Testis (tissue), 2 donors: ENCODE measurements at regions not wholly inside any gene's neighbourhood (a gene's known extent, or its start where the extent isn't known, plus 50 kb on each side); places are given as distances from the start of the nearest gene placed in this dataset.

Experiments
- DNase-seq: peaks from one replicate; pipeline ENCODE4 v3.0.0-alpha.2; 2019
- H3K27ac ChIP-seq, 2 donors: fragments of 200-600 bp; sonication (generic); one replicate each; pipeline ENCODE4 v1.5.1; 2019
- H3K27me3 ChIP-seq: fragments of 200-600 bp; sonication (generic); one replicate; pipeline ENCODE4 v1.5.1; 2019
- H3K36me3 ChIP-seq: fragments of 200-600 bp; sonication (generic); one replicate; pipeline ENCODE4 v1.5.1; 2017; ENCODE audit warnings: low read depth; ENCODE audit errors: missing control alignments
- H3K4me1 ChIP-seq: fragments of 200-600 bp; sonication (generic); one replicate; pipeline ENCODE4 v1.5.1; 2019
- H3K4me3 ChIP-seq, 2 donors: fragments of 200-600 bp; sonication (generic); one replicate each; pipeline ENCODE4 v1.5.1; 2017 to 2019
- H3K9me3 ChIP-seq: fragments of 200-600 bp; sonication (generic); one replicate; pipeline ENCODE4 v1.5.1; 2017
- POLR2A ChIP-seq: fragments of 450-650 bp; IDR thresholded peaks from one replicate; pipeline ENCODE4 v1.6.1; 2017; ENCODE audit warnings: antibody characterized with exemption, mild to moderate bottlenecking, moderate library complexity
- WGBS, 2 donors: methylation state at CpG; one replicate each; pipeline ENCODE4 v1.1.5; 2018; 5-methylcytosine and 5-hydroxymethylcytosine counted together
- intact Hi-C: fragments of 100-400 bp; cut with DNase I; formaldehyde crosslinking; loops from one replicate; pipeline ENCODE4 v1.15.1; 2023; ENCODE audit warnings: low total_unique reads
- TF ChIP-seq, protein P1 (sequence below), 3 experiments: fragments of 450-650 bp in 2 of 3; fragments of 200-600 bp in 1 of 3; sonication (generic) in 1 of 3; IDR thresholded peaks; one replicate each; pipeline ENCODE4 v1.5.1; 2016 to 2019; ENCODE audit warnings: antibody characterized with exemption in 3 of 3, mild to moderate bottlenecking in 2 of 3, moderate library complexity in 1 of 3

DNA sequence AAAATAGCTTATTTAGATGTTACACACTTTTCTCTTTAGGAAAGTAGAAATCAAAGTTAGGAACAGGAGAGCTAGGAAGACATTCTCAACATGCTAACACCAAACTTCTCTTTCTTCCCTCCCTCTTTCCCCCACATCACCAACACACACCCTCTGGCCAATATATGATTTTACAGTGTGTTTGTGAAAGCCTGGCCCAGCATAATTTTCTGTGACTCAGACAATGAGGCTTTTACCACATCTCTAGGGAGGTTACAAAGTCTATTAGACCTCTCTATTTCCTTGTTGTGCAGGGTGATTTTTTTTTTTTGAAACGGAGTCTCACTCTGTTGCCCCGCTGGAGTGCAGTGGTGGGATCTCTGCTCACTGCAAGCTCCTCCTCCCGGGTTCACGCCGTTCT lies 189.9 kb downstream of the AASDH start:
- no peak overlapping the region for H3K4me3 ChIP-seq
- H3K9me3 ChIP-seq, result no peaks in the 10 kb centered on the region
- no peaks in the 10 kb centered on the region for H3K36me3 ChIP-seq
- DNase-seq, result no peak
- TF ChIP-seq POLR2A, result no peak
- TF ChIP-seq, protein P1, sequence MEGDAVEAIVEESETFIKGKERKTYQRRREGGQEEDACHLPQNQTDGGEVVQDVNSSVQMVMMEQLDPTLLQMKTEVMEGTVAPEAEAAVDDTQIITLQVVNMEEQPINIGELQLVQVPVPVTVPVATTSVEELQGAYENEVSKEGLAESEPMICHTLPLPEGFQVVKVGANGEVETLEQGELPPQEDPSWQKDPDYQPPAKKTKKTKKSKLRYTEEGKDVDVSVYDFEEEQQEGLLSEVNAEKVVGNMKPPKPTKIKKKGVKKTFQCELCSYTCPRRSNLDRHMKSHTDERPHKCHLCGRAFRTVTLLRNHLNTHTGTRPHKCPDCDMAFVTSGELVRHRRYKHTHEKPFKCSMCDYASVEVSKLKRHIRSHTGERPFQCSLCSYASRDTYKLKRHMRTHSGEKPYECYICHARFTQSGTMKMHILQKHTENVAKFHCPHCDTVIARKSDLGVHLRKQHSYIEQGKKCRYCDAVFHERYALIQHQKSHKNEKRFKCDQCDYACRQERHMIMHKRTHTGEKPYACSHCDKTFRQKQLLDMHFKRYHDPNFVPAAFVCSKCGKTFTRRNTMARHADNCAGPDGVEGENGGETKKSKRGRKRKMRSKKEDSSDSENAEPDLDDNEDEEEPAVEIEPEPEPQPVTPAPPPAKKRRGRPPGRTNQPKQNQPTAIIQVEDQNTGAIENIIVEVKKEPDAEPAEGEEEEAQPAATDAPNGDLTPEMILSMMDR (IDR thresholded peaks at IDR 0.05), result no peak
- no peaks in the 10 kb centered on the region for H3K27me3 ChIP-seq
- WGBS, 2 donors, result 85 to 87% methylated on average over 5 of the region's 5 CpGs
- H3K27ac ChIP-seq, result no peak overlapping the region
- H3K4me1 ChIP-seq, result no peaks in the 10 kb centered on the region
- intact Hi-C loops, result no loop called here

DNA sequence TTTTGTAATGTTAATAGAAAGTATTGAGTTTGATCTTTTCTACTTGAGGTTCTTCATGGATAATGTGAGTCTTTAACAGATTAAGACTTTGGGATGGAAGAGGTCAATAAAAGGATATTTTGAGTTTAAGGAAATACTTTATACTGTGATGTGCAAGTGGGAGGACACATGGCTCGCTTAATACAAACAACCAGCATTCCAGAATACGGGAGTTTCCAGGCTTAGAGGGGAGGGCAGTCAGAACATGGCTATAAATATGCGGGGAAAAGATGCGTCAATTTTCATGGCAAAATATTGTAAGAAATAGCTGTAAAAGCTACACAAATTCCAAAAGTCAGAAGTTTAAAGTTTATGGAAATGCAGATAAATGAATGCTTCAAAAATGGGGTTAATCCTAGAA lies 192.3 kb downstream of the AASDH start:
- WGBS, 2 donors, result 39 to 46% methylated on average over 4 of the region's 4 CpGs
- TF ChIP-seq POLR2A, result no peak
- TF ChIP-seq, protein P1 (IDR thresholded peaks at IDR 0.05), result no peak
- DNase-seq, result no peak
- no peak overlapping the region for H3K27ac ChIP-seq
- no peaks in the 10 kb centered on the region for H3K4me1 ChIP-seq
- H3K4me3 ChIP-seq, result no peak overlapping the region
- intact Hi-C loops, result no loop called here
- no peaks in the 10 kb centered on the region for H3K27me3 ChIP-seq
- no peaks in the 10 kb centered on the region for H3K9me3 ChIP-seq
- H3K36me3 ChIP-seq, result no peaks in the 10 kb centered on the region

DNA sequence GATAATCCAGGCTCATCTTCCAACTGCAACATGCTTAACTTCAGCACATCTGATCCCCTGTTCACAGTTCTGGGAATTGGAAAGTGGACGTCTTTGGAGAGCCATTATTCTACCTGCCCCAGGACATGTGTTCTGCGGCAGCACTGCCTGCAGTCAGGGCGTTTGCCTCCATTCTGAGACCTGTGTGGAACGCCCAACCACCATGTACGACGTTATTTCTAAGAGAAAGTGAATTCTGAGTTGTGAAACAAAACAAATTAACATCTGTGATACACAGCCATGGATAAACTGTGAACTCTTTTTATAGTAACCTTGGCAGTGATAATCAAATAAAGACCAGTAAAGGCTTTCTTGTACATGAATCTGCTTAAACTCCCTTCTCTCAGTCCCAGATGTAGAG lies 195.8 kb downstream of the AASDH start:
- H3K4me3 ChIP-seq, result no peak overlapping the region
- no peaks in the 10 kb centered on the region for H3K9me3 ChIP-seq
- 84 to 89% methylated on average over 6 of the region's 6 CpGs for WGBS, 2 donors
- H3K27me3 ChIP-seq, result no peaks in the 10 kb centered on the region
- H3K27ac ChIP-seq, result no peak overlapping the region
- TF ChIP-seq, protein P1 (IDR thresholded peaks at IDR 0.05), result no peak
- no peak for TF ChIP-seq POLR2A
- H3K36me3 ChIP-seq, result no peaks in the 10 kb centered on the region
- no peak for DNase-seq
- intact Hi-C loops, result no loop called here
- H3K4me1 ChIP-seq, result no peaks in the 10 kb centered on the region

DNA sequence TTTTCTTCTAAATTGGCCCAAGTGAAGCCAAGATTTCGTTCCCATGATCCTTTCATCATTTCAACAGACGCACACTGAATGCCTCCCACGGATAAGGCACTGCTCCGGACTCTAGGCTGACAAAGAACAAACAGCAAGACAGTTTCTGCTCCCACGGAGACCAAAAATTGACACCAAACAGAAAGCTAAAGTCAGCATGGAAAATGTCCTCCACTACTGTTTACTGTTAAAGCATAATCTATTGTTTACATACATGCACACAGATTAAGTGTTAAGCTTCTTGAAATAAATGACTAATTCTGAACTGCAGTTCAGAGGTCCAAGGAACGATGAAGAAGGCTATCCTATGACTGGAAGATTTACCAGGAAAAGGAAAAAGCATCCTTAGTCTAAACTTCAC lies 199.6 kb downstream of the AASDH start:
- Histone ChIP-seq H3K27me3 (no peaks in the 10 kb centered on the region), H3K36me3 (no peaks in the 10 kb centered on the region), H3K27ac (no peak overlapping the region), H3K4me3 (no peak overlapping the region), H3K9me3 (no peaks in the 10 kb centered on the region), H3K4me1 (no peaks in the 10 kb centered on the region)
- intact Hi-C loops, result no loop called here
- no peak for DNase-seq
- TF ChIP-seq, protein P1 (IDR thresholded peaks at IDR 0.05), result no peak
- TF ChIP-seq POLR2A, result no peak
- WGBS, 2 donors, result 36 to 47% methylated on average over 6 of the region's 6 CpGs

DNA sequence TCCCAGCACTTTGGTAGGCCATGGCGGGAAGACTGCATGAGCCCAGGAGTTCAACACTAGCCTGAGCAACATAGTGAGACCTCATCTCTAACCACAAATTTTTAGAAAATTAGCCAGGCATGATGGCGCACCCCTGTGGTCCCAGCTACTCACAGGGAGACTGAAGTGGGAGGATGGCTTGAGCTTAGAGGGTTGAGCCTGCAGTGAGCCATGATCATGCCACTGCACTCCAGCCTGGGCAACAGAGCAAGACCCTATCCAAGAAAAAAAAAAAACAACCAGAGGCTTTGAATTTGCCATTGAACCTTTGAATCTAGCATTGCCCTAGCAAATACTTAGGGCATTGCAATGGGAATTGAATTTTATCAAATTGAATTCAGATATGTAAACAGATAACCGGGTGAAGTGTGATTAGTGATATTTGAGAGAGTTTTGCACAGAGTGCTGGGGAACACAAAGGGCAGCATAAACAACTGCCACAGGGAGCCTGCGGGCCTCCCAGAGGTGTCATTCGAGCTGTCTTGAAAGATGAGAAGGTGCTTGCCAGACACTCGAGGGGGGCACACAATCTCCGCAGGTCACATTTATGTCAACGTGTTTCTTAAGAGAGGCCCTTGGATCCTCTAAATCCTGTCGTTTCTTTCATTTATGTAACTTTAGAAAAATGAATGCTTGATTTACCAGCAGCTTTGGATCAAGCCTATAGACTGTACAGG lies 200.3 kb downstream of the AASDH start:
- DNase-seq, result no peak
- H3K27me3 ChIP-seq, result no peaks in the 10 kb centered on the region
- H3K27ac ChIP-seq, result no peak overlapping the region
- H3K4me1 ChIP-seq, result no peaks in the 10 kb centered on the region
- no peaks in the 10 kb centered on the region for H3K9me3 ChIP-seq
- WGBS, 2 donors, result 61 to 66% methylated on average over 9 of the region's 9 CpGs
- no peaks in the 10 kb centered on the region for H3K36me3 ChIP-seq
- H3K4me3 ChIP-seq, result no peak overlapping the region
- TF ChIP-seq, protein P1 (IDR thresholded peaks at IDR 0.05), result no peak
- no peak for TF ChIP-seq POLR2A
- intact Hi-C loops, result no loop called here
